Right lobe of liver (tissue), 4 donors: ENCODE measurements at regions not wholly inside any gene's neighbourhood (a gene's known extent, or its start where the extent isn't known, plus 50 kb on each side); places are given as distances from the start of the nearest gene placed in this dataset.

Source experiments
- CTCF ChIP-seq, 4 donors: fragments of 200-600 bp in 3 of 4; fragments of 450-650 bp in 1 of 4; IDR thresholded peaks; one replicate each; pipeline versions ENCODE4 v1.5.1 to v1.8.0; 2016 to 2022; ENCODE audit warnings: antibody characterized with exemption in 4 of 4, mild to moderate bottlenecking in 2 of 4
- POLR2A ChIP-seq: fragments of 450-650 bp; IDR thresholded peaks from one replicate; pipeline ENCODE4 v1.6.1; 2017; ENCODE audit warnings: antibody characterized with exemption, mild to moderate bottlenecking
- donor health status: DM: no; HTN: no; CAD: no.
- donor health status: DM: no; HTN: no; CAD: no.
- donor health status: DM: no; HTN: yes; CAD: no.

GRCh38 chr14:97921296-97921695 lies 1124.1 kb downstream of the VRK1 start:
- TF ChIP-seq CTCF (IDR thresholded peaks at IDR 0.05) (no peak), POLR2A (no peak)
